SK-N-SH treated with all-trans-retinoic acid at 6 μM for 48 hours (cell line): ENCODE measurements at regions not wholly inside any gene's neighbourhood (a gene's known extent, or its start where the extent isn't known, plus 50 kb on each side); places are given as distances from the start of the nearest gene placed in this dataset.

Experiments
- ATAC-seq: fragments of 200-7000 bp; cut with Tn5 transposase; 3 replicates; pipeline ENCODE4 v1.9.1; 2020; ENCODE audit warnings: mild to moderate bottlenecking, moderate library complexity
- ARNTL ChIP-seq: fragments of 450-650 bp; formaldehyde crosslinking; IDR thresholded peaks from 2 replicates; pipeline ENCODE4 v1.5.0; 2020; ENCODE audit warnings: low read depth, mild to moderate bottlenecking, moderate library complexity, borderline replicate concordance
- BACH2 ChIP-seq: fragments of 250-450 bp; sonication (Bioruptor Pico); IDR thresholded peaks from 2 replicates; pipeline ENCODE4 v1.9.0; 2021; ENCODE audit warnings: mild to moderate bottlenecking, borderline replicate concordance
- CREB5 ChIP-seq: fragments of 250-450 bp; sonication (Bioruptor Pico); IDR thresholded peaks from 2 replicates; pipeline ENCODE4 v1.5.1; 2020; ENCODE audit warnings: low read depth, mild to moderate bottlenecking, moderate library complexity
- CSDC2 ChIP-seq: fragments of 250-450 bp; sonication (Bioruptor Pico); IDR thresholded peaks from 2 replicates; pipeline ENCODE4 v1.5.0; 2020; ENCODE audit warnings: mild to moderate bottlenecking, moderate library complexity
- CSRNP3 ChIP-seq: fragments of 250-450 bp; sonication (Bioruptor Pico); IDR thresholded peaks from 2 replicates; pipeline ENCODE4 v1.5.1; 2021; ENCODE audit warnings: mild to moderate bottlenecking, moderate library complexity
- ESRRG ChIP-seq: fragments of 250-450 bp; sonication (Bioruptor Pico); IDR thresholded peaks from 2 replicates; pipeline ENCODE4 v1.6.1; 2021; ENCODE audit warnings: mild to moderate bottlenecking
- ISL1 ChIP-seq: fragments of 250-450 bp; sonication (Bioruptor Pico); IDR thresholded peaks from 2 replicates; pipeline ENCODE4 v2.1.2; 2022; ENCODE audit warnings: mild to moderate bottlenecking, moderate library complexity
- OSR1 ChIP-seq: fragments of 250-450 bp; sonication (Bioruptor Pico); IDR thresholded peaks from 2 replicates; pipeline ENCODE4 v1.8.0; 2022; ENCODE audit warnings: moderate library complexity, mild to moderate bottlenecking, inconsistent platforms
- PATZ1 ChIP-seq: fragments of 250-450 bp; sonication (Bioruptor Pico); IDR thresholded peaks from 2 replicates; pipeline ENCODE4 v1.8.0; 2020; ENCODE audit warnings: mild to moderate bottlenecking, moderate library complexity, borderline replicate concordance
- POU6F1 ChIP-seq: fragments of 250-450 bp; sonication (Bioruptor Pico); IDR thresholded peaks from 2 replicates; pipeline ENCODE4 v1.8.0; 2021; ENCODE audit warnings: low read depth, mild to moderate bottlenecking, moderate library complexity, borderline replicate concordance
- PPARA ChIP-seq: fragments of 250-450 bp; sonication (Bioruptor Pico); IDR thresholded peaks from 2 replicates; pipeline ENCODE4 v1.5.0; 2020; ENCODE audit warnings: mild to moderate bottlenecking, borderline replicate concordance
- RARB ChIP-seq: fragments of 250-450 bp; sonication (Bioruptor Pico); IDR thresholded peaks from 2 replicates; pipeline ENCODE4 v1.8.0; 2021; ENCODE audit warnings: mild to moderate bottlenecking, moderate library complexity
- SNAI2 ChIP-seq: fragments of 250-450 bp; sonication (Bioruptor Pico); IDR thresholded peaks from 2 replicates; pipeline ENCODE4 v1.5.0; 2020; ENCODE audit warnings: mild to moderate bottlenecking, moderate library complexity
- TOX ChIP-seq: fragments of 250-450 bp; sonication (Bioruptor Pico); IDR thresholded peaks from 2 replicates; pipeline ENCODE4 v1.8.0; 2021; ENCODE audit warnings: mild to moderate bottlenecking, moderate library complexity, borderline replicate concordance
- TSHZ2 ChIP-seq: fragments of 250-450 bp; sonication (Bioruptor Pico); IDR thresholded peaks from 2 replicates; pipeline ENCODE4 v1.5.0; 2020; ENCODE audit warnings: mild to moderate bottlenecking, moderate library complexity
- ZC3H10 ChIP-seq: fragments of 250-450 bp; sonication (Bioruptor Pico); IDR thresholded peaks from 2 replicates; pipeline ENCODE4 v1.5.1; 2021; ENCODE audit warnings: mild to moderate bottlenecking, moderate library complexity
- ZFP3 ChIP-seq: fragments of 250-450 bp; sonication (Bioruptor Pico); IDR thresholded peaks from 2 replicates; pipeline ENCODE4 v1.5.0; 2020; ENCODE audit warnings: mild to moderate bottlenecking, moderate library complexity
- ZFP30 ChIP-seq: fragments of 450-650 bp; formaldehyde crosslinking; IDR thresholded peaks from 2 replicates; pipeline ENCODE4 v1.5.0; 2022; ENCODE audit warnings: mild to moderate bottlenecking, moderate library complexity
- ZNF565 ChIP-seq: fragments of 450-650 bp; formaldehyde crosslinking; conservative IDR thresholded peaks from 2 replicates; pipeline ENCODE4 v1.5.0; 2020; ENCODE audit warnings: low read depth, mild to moderate bottlenecking, moderate library complexity
- ZNF70 ChIP-seq: fragments of 450-650 bp; formaldehyde crosslinking; IDR thresholded peaks from 2 replicates; pipeline ENCODE4 v1.5.0; 2020; ENCODE audit warnings: mild to moderate bottlenecking, moderate library complexity

- TF ChIP-seq ZFP30, result no peak
- no peak for TF ChIP-seq CSDC2
- TF ChIP-seq ZFP3, result no peak
- no peak for TF ChIP-seq ESRRG
- no peak for TF ChIP-seq TOX (CRISPR knock-in tag)
- no peak for TF ChIP-seq ZNF565 (CRISPR knock-in tag)
- TF ChIP-seq ARNTL (CRISPR knock-in tag), result no peak
- no peak for TF ChIP-seq SNAI2 (CRISPR knock-in tag)
- TF ChIP-seq ZNF70, result no peak
- TF ChIP-seq PATZ1 (CRISPR knock-in tag), result no peak
- no peak for ATAC-seq
Measured at GRCh38 chr4:22903913-22904312, 211.2 kb downstream of the GBA3 start.

GRCh38 chr4:22901631-22902030, 208.9 kb downstream of the GBA3 start:
- TF ChIP-seq TOX (CRISPR knock-in tag) (no peak), PPARA (CRISPR knock-in tag) (no peak), CREB5 (CRISPR knock-in tag) (no peak), ESRRG (no peak), ZNF565 (CRISPR knock-in tag) (no peak), CSRNP3 (no peak), SNAI2 (CRISPR knock-in tag) (no peak), RARB (CRISPR knock-in tag) (no peak), PATZ1 (CRISPR knock-in tag) (no peak), ISL1 (CRISPR knock-in tag) (no peak), ZFP30 (no peak), ZFP3 (no peak), TSHZ2 (CRISPR knock-in tag) (no peak), ZC3H10 (CRISPR knock-in tag) (no peak), BACH2 (CRISPR knock-in tag) (no peak), POU6F1 (CRISPR knock-in tag) (no peak), ARNTL (CRISPR knock-in tag) (no peak), OSR1 (CRISPR knock-in tag) (no peak)
- TF ChIP-seq, all 23 proteins: peak for 0
- no peak for ATAC-seq
